HG02885 (cell line): ENCODE measurements at regions not wholly inside any gene's neighbourhood (a gene's known extent, or its start where the extent isn't known, plus 50 kb on each side); places are given as distances from the start of the nearest gene placed in this dataset.
"Not testable (repeated sequence)": the region's sequence is repeated elsewhere in the genome, so short reads cannot be mapped to it uniquely, and the experiment has no call there.

ENCODE experiments used
- ATAC-seq: cut with Tn5 transposase; IDR thresholded peaks from one replicate; pipeline ENCODE4 v1.9.1; 2021; ENCODE audit warnings: mild to moderate bottlenecking; ENCODE audit not compliant: unreplicated experiment, poor library complexity

GRCh38 chr2:84071050-84071449, 388.0 kb downstream of the SUCLG1 start:
- ATAC-seq, result no peak

GRCh38 chr2:84065857-84066256, 393.2 kb downstream of the SUCLG1 start:
- ATAC-seq, result no peak

DNA sequence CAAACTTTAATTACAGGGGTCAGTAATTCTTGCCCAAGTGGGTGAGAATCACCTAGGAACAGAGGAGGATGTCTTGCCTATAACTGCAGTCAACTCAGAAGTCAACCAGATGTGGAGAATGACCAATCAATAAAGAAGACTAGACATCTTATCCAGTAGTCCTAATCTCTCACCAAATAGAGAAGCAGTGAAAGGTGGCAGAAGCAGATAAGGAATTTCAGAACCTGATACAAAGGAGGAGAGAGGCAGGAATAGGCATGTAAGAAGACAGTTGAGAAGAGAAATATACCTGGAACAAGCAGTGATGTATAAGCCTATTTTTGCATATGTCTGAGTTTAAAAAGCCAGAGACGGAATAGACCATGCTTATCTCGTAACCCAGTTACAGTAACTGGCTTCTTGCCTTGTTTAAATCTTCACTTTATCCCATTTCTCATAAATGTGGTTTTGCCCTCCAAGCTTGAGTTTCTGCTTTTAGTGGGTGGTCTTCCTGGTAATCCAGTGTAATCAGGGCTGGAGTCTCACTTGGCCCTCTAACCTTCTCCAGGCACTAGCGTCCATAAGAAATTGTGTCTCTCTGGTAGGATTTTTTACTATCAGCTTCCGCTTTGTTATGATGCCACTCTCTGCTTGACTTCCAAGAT, 401.0 kb downstream of the SUCLG1 start:
- no peak for ATAC-seq

- ATAC-seq, result no peak
Measured at GRCh38 chr2:84055816-84056215, 403.3 kb downstream of the SUCLG1 start.

DNA sequence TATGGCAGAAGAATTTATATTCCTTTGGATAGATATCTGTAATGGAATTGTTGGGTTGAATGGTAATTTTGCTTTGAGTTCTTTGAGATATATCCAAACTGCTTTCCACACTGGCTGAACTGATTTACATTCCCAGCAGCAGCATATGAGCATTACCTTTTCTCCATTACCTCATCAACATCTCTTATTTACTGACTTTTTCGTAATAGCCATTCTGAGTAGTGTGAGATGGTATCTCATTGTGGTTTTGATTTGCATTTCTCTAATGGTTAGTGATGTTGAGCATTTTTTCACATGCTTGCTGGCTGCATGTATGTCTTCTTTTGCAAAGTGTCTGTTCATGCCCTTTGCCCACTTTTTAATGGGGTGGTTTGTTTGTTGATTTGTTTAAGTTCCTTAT, 404.5 kb downstream of the SUCLG1 start:
- ATAC-seq, result not testable (repeated sequence)

GRCh38 chr2:84052913-84053312, 406.2 kb downstream of the SUCLG1 start:
- ATAC-seq, result no peak

DNA sequence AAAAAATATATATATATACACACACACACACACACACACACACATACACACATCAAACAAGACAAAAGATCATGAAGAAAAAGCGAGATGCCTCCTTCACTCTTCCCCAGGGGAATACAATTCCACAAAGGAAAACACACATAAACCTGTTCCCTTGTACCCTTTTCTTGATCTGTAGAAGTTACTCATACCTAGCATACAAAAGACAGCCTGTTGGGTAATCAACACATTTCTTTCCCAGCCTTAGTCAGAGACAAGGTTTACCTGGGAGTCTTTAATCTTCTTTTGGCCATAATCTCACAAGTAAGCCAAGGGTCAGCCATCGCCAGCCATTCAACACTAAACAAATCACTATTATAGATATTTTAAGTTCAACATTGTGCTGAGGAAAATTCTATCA, 407.0 kb downstream of the SUCLG1 start:
- no peak for ATAC-seq

DNA sequence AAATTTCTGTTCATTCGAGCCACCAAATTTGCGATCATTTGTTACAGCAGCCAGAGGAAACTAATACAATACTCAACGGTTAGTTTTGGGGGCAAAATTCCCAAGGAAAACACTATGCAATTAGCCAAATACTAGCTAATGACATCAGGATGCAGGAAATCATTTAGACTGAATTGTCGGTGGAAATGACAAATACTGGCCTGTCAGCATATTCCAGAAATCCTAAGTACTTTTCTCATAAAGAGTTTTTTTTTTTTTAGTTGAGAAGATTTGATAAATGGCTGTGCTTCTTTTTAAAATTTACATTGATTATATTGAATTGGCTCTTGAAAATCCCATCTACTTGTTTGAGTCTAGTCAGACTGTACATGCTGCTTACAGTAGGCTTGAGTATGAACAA, 410.1 kb downstream of the SUCLG1 start:
- no peak for ATAC-seq

GRCh38 chr2:84041506-84041905, 417.6 kb downstream of the SUCLG1 start:
- ATAC-seq, result no peak

DNA sequence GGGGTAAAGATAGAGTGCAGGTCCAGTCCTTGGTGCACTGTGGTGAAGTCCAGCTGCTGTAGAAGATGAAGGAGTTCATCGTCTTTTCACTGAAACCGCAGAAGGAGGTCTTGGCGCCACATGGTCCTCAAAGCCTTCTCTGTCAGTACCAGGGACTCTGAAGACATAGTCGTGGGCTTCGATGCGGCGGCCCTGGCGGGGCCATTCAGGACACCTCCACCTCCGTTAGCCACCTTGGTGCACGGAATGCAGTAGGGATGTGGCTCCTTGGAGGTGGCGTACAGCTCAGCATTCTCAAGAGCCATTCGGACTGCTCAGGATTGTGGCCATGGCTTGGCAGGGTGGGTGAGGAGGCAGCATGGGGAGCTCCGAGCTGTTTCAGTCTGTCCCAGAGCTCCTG, 418.8 kb downstream of the SUCLG1 start:
- ATAC-seq, result no peak

GRCh38 chr2:84038866-84039265, 420.2 kb downstream of the SUCLG1 start:
- ATAC-seq, result no peak

DNA sequence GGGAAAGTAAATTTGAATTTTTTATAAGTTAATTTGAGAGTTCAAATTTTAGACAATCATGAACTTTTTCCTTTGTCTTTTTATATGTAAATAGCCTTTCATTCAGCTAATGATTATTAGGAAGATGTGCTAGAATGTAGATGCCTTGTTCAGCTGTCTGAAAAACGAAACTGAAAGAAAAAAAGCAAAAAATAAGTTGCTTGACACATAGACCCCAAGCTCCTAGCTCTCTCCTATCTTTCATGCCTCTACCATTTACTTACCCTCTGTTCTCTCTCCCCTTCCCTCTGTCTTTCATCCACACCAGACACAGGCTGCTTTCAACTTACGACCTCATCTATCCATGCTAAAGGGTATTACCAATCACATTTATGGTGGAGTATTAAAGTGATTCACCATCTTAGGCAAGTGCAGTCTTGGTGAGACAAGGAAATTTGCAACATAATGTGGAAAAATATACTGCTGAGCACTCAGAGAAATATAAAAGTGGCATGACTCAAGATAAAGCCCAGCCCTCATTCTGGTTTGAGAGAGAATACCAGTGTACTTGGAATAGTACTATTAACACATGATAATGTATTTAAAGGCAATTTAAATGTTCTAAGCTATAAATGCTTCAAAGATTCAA, 425.6 kb downstream of the SUCLG1 start:
- no peak for ATAC-seq

DNA sequence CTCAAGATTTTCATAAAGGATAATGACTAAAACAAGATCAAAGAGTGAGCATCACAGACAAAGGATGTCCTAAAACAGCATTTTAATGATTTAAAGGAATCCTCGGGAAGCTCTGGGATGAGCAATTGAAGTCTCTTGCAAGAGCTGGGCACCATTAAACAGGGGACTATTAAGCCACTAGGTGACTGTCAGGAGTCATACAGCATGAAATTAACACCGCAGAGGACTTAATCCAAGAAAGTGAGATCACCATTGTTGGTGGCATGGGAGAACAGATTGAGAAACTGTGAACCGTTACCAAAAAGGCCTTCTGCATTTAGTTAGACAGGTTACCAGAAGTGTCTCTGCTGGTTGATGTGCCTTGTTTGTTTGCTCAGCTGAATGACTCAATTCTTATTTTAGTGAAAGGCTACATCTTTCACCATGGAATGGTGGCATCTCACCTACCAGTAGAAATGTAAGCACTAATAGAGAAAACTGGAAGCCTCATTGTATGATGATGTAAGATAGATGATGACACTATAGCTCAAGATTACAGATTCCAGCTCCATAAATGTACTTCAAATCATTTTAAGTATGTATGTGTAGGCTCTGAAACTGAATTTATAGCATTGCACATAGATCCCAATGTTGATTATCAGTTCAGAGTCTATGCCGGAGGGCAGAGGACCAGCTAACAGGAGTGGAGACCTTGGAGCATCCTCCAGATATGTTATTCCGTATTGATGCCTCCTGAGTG, 427.6 kb downstream of the SUCLG1 start:
- ATAC-seq, result no peak

GRCh38 chr2:84029903-84030575, 429.0 kb downstream of the SUCLG1 start:
- no peak for ATAC-seq

DNA sequence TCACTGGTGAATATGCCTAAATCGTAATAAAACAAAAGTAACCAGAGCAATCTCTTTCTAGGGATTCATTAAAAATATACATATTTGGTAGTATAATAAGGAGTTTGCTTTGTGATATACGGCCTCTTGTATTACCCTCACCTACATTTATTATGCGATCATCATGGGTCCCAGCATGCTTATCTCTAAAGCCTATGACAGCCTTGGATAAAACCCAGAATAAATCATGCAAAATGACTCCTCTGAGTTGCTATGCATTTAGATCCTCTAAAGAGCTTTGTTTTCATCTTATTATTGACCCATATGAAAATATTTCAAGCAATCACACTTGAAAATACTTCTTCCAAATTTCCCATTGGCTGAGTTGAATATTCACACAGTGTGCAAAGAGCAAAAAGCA, 432.3 kb downstream of the SUCLG1 start:
- no peak for ATAC-seq

GRCh38 chr2:84022810-84023431, 436.2 kb downstream of the SUCLG1 start:
- ATAC-seq, result peak; percentile 51

DNA sequence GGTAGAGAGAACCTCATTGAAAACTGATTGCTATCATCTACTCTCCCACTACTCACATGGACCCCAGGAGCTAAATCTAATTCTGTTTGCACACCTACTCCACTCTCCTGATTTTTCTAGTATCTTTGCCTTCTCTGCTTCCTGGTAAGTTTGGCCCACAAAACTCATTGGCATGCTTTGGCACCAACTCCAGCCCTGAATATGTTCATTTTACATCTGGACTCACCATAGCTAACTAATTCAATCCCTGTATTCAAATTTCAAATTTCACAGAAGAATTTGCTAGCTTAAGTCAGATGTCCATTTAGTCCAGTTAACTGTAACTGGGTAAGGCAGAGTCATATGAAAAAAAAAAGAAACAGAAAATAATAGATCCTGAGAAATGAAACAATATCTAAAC, 442.1 kb downstream of the SUCLG1 start:
- no peak for ATAC-seq

GRCh38 chr2:84016183-84016582, 442.9 kb downstream of the SUCLG1 start:
- ATAC-seq, result no peak

DNA sequence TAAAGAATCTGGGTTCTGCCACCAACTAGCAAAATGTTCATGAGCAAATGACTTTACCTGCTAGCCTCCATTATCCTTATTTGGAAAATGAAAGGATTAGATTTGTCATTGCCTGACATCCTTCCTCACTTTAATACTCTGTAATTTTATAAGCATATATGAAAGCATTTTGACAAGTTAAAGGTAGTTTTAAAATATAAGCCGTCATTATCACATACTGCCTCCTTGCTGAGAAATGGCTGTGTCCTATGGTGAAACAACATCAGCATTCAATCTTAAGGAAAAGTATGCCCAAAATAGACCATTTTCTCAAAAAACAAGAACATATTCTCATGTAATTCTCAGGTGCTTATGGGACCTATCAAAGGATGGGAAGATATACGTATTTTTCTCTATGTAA, 461.2 kb downstream of the SUCLG1 start:
- no peak for ATAC-seq

DNA sequence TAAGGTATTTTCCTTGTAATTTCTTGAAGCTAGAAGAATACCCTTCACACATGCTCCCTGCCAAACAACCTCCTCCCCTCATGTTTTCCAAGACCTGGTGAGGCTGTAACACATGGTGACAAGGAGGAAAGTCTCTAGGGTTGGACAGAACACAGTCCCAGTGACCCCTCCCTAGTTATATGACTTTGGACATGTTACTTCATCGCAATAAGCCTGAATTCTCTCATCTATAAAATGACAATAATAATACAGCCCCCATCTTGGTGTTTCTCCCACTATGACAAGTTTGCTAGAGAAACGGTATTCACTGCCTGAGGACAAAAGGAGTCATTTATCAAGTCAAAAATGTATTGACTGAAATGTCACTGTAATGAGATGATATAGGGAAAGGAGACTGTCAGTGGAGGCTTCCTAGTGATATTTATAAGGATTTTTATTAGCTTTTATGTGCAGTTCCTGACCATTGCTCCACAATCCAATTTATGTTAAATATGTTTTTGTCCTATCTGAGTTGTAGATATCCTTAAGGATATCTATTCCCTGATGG, 464.4 kb downstream of the SUCLG1 start:
- no peak for ATAC-seq
